Neuronal stem cell (in vitro differentiated cells): ENCODE measurements at regions not wholly inside any gene's neighbourhood (a gene's known extent, or its start where the extent isn't known, plus 50 kb on each side); places are given as distances from the start of the nearest gene placed in this dataset.

ENCODE experiments used
- DNase-seq: peaks from one replicate; pipeline ENCODE4 v3.0.0-alpha.2; 2013; ENCODE audit warnings: low spot score
- H2AFZ ChIP-seq: one replicate; pipeline ENCODE4 v1.6.1; 2013; ENCODE audit warnings: mild to moderate bottlenecking, low read length, inconsistent platforms
- H2AK5ac ChIP-seq: 2 replicates; pipeline ENCODE4 v1.6.1; 2013; ENCODE audit warnings: low read depth, mild to moderate bottlenecking, inconsistent platforms, low read length, moderate library complexity, mixed read lengths
- H2BK120ac ChIP-seq: 2 replicates; pipeline ENCODE4 v1.6.1; 2013; ENCODE audit warnings: low read depth, mild to moderate bottlenecking, inconsistent platforms, low read length, moderate library complexity, mixed read lengths
- H2BK12ac ChIP-seq: one replicate; pipeline ENCODE4 v1.6.1; 2013; ENCODE audit warnings: low read length, inconsistent platforms
- H2BK15ac ChIP-seq: 2 replicates; pipeline ENCODE4 v1.6.1; 2013; ENCODE audit warnings: mild to moderate bottlenecking, low read length, inconsistent platforms, mixed read lengths
- H2BK5ac ChIP-seq: one replicate; pipeline ENCODE4 v1.6.1; 2013; ENCODE audit warnings: inconsistent platforms, mild to moderate bottlenecking, low read length, moderate library complexity
- H3K14ac ChIP-seq: one replicate; pipeline ENCODE4 v1.6.1; 2013; ENCODE audit warnings: low read length, inconsistent platforms
- H3K18ac ChIP-seq: 2 replicates; pipeline ENCODE4 v1.6.1; 2013; ENCODE audit warnings: low read length, inconsistent platforms
- H3K23ac ChIP-seq: 2 replicates; pipeline ENCODE4 v1.6.1; 2013; ENCODE audit warnings: low read depth, mild to moderate bottlenecking, mixed read lengths, low read length, inconsistent platforms; ENCODE audit not compliant: poor library complexity
- H3K27ac ChIP-seq: replicated peaks from 3 replicates; pipeline ENCODE4 v1.5.1; 2013; ENCODE audit warnings: low read length, inconsistent platforms
- H3K27me3 ChIP-seq, 3 experiments: 2 replicates each; pipeline ENCODE4 v1.6.1; 2013; ENCODE audit warnings: low read length in 3 of 3, mild to moderate bottlenecking in 2 of 3, inconsistent platforms in 1 of 3, low read depth in 1 of 3, mixed read lengths in 1 of 3, moderate library complexity in 1 of 3; ENCODE audit not compliant: control insufficient read depth in 3 of 3, insufficient read depth in 3 of 3
- H3K36me3 ChIP-seq, 2 donors: replicated peaks in 1 of 2; 2 replicates each; pipeline ENCODE4 v1.6.1; 2013; ENCODE audit warnings: low read length in 2 of 2; ENCODE audit not compliant: control insufficient read depth in 2 of 2, insufficient read depth in 2 of 2
- H3K4ac ChIP-seq: 2 replicates; pipeline ENCODE4 v1.6.1; 2013; ENCODE audit warnings: inconsistent platforms, mild to moderate bottlenecking, low read length, moderate library complexity
- H3K4me1 ChIP-seq, 2 donors: 1 replicate in 1 of 2; 2 replicates in 1 of 2; pipeline ENCODE4 v1.6.1; 2013; ENCODE audit warnings: low read length in 2 of 2, low read depth in 1 of 2; ENCODE audit not compliant: control insufficient read depth in 2 of 2, insufficient read depth in 1 of 2
- H3K4me2 ChIP-seq: one replicate; pipeline ENCODE4 v1.6.1; 2013; ENCODE audit warnings: mild to moderate bottlenecking, low read length, inconsistent platforms; ENCODE audit not compliant: insufficient read depth, poor library complexity, severe bottlenecking
- H3K4me3 ChIP-seq, 2 donors: 2 replicates each; pipeline ENCODE4 v1.5.1; 2013; ENCODE audit warnings: low read length in 2 of 2, mild to moderate bottlenecking in 2 of 2, inconsistent platforms in 1 of 2, moderate library complexity in 1 of 2
- H3K79me1 ChIP-seq: one replicate; pipeline ENCODE4 v1.6.1; 2013; ENCODE audit warnings: low read depth, mild to moderate bottlenecking, inconsistent platforms, low read length, moderate library complexity
- H3K9ac ChIP-seq: one replicate; pipeline ENCODE4 v1.6.1; 2013; ENCODE audit warnings: mild to moderate bottlenecking, low read depth, low read length, inconsistent platforms; ENCODE audit not compliant: poor library complexity
- H3K9me3 ChIP-seq, 2 donors: replicated peaks in 1 of 2; 2 replicates each; pipeline versions ENCODE3 to v1.6.1; 2013; ENCODE audit warnings: low read length in 2 of 2, mild to moderate bottlenecking in 2 of 2, inconsistent platforms in 1 of 2, low read depth in 1 of 2, mixed read lengths in 1 of 2, moderate library complexity in 1 of 2; ENCODE audit not compliant: control insufficient read depth in 2 of 2, insufficient read depth in 1 of 2
- H4K8ac ChIP-seq: one replicate; pipeline ENCODE4 v1.6.1; 2013; ENCODE audit warnings: low read depth, mild to moderate bottlenecking, inconsistent platforms, low read length, moderate library complexity
- H4K91ac ChIP-seq: one replicate; pipeline ENCODE4 v1.6.1; 2013; ENCODE audit warnings: low read length, low read depth, mild to moderate bottlenecking, inconsistent platforms; ENCODE audit not compliant: poor library complexity
- WGBS, 2 donors: extraction: QIAGEN DNeasy Blood & Tissue Kit; methylation state at CpG; one replicate each; pipeline ENCODE4 v1.1.7; 2013; ENCODE audit warnings: missing lambda C conversion rate in 2 of 2, mixed read lengths in 1 of 2; ENCODE audit not compliant: insufficient read length in 2 of 2, insufficient replicate concordance in 1 of 2; ENCODE audit errors: extremely low coverage in 2 of 2; 5-methylcytosine and 5-hydroxymethylcytosine counted together

DNA sequence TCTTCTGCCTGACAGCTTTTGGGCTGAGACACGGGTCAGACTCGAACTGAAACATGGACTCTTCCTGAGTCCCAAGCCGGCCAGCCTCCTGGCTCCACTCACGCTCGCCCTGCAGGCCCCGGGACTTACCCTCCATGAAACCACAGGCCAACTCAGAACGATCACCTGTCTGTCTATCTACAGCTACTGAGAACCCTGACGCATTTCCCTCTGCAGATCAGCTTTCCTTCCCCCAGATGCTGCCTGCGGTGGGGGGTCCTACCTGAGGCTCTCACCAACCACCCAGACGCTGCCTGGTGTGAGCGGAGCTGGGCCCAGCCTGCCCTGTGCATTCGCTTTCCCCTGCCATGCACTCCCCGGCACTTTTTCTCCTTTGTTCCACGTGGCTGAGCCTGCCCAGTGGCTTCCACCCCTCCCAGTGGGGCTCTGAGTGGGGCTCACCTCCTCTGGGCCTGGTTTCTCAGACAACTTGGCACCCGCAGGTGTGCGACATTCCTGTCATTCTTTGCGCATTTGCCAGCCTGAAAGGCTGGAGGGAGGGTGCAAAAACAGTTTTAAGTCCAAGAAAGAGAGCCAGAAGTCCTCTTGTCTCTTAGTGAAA lies 60.2 kb downstream of the PLXNA1 start:
- no CpG with 5 or more reads among the region's 17 CpGs for WGBS, 2 donors
- no peak overlapping the region for H4K8ac ChIP-seq

GRCh38 chr3:127043731-127044510 lies 61.0 kb downstream of the PLXNA1 start:
- no peaks in the 10 kb centered on the region for H3K36me3 ChIP-seq
- H3K23ac ChIP-seq, result no peak overlapping the region
- peaks cover 2 to 6% of the 10 kb centered on the region in 2 donors for H3K9me3 ChIP-seq
- H2BK12ac ChIP-seq, result peak overlapping the region; percentile 30
- peak overlapping the region; percentile 26 for H4K8ac ChIP-seq
- no peak overlapping the region for H3K4me2 ChIP-seq
- no peak overlapping the region for H2BK5ac ChIP-seq
- peaks cover 0 to 16% of the 10 kb centered on the region in 2 donors for H3K4me1 ChIP-seq
- no peak overlapping the region for H2BK120ac ChIP-seq
- H3K79me1 ChIP-seq, result no peaks in the 10 kb centered on the region
- DNase-seq, result no peak
- H2AFZ ChIP-seq, result no peak overlapping the region
- H3K4me3 ChIP-seq, result no peak overlapping the region
- no peaks in the 10 kb centered on the region for H3K27me3 ChIP-seq
- no peak overlapping the region for H3K9ac ChIP-seq
- WGBS, 2 donors, result no CpG with 5 or more reads among the region's 7 CpGs
- H3K4ac ChIP-seq, result no peak overlapping the region
- no peak overlapping the region for H3K14ac ChIP-seq
- peak overlapping the region; percentile 89 for H3K18ac ChIP-seq
- H3K27ac ChIP-seq, result no peak overlapping the region
- no peak overlapping the region for H4K91ac ChIP-seq
- H2BK15ac ChIP-seq, result no peak overlapping the region
- peak overlapping the region; percentile 76 for H2AK5ac ChIP-seq

More for the DNA sequence above, 60.2 kb downstream of the PLXNA1 start:
- peak overlapping the region; percentile 58 for H2BK120ac ChIP-seq
- H2BK12ac ChIP-seq, result peak overlapping the region; percentile 11
- peaks cover 0 to 16% of the 10 kb centered on the region in 2 donors for H3K4me1 ChIP-seq
- peak overlapping the region; percentile 8 for H2BK15ac ChIP-seq
- H4K91ac ChIP-seq, result no peak overlapping the region
- H3K27ac ChIP-seq, result no peak overlapping the region
- H3K4me3 ChIP-seq, result no peak overlapping the region
- no peak overlapping the region for H3K14ac ChIP-seq
- H3K79me1 ChIP-seq, result no peaks in the 10 kb centered on the region
- H2AFZ ChIP-seq, result no peak overlapping the region
- H3K36me3 ChIP-seq, result no peaks in the 10 kb centered on the region
- no peak overlapping the region for H2BK5ac ChIP-seq
- H3K9me3 ChIP-seq, result peaks cover 2% of the 10 kb centered on the region in 2 donors
- peak overlapping the region; percentile 2 for H2AK5ac ChIP-seq
- H3K27me3 ChIP-seq, result no peaks in the 10 kb centered on the region
- no peak overlapping the region for H3K4ac ChIP-seq
- peak overlapping the region; percentile 23 for H3K18ac ChIP-seq
- DNase-seq, result no peak
- no peak overlapping the region for H3K9ac ChIP-seq
- no peak overlapping the region for H3K4me2 ChIP-seq
- H3K23ac ChIP-seq, result no peak overlapping the region

- WGBS, 2 donors, result no CpG with 5 or more reads among the region's 4 CpGs
- Histone ChIP-seq H3K23ac (no peak overlapping the region), H3K18ac (no peak overlapping the region), H2BK120ac (no peak overlapping the region), H4K8ac (no peak overlapping the region), H3K79me1 (no peaks in the 10 kb centered on the region), H3K4me1 (peaks cover 0 to 16% of the 10 kb centered on the region in 2 donors), H4K91ac (no peak overlapping the region), H2AK5ac (no peak overlapping the region), H3K36me3 (no peaks in the 10 kb centered on the region), H3K4me2 (no peak overlapping the region), H3K4me3 (no peak overlapping the region), H2BK15ac (no peak overlapping the region), H3K9ac (no peak overlapping the region), H2AFZ (no peak overlapping the region), H3K27me3 (no peaks in the 10 kb centered on the region), H2BK5ac (no peak overlapping the region), H2BK12ac (no peak overlapping the region), H3K27ac (no peak overlapping the region), H3K14ac (no peak overlapping the region), H3K9me3 (peaks cover 5 to 10% of the 10 kb centered on the region in 2 donors), H3K4ac (no peak overlapping the region)
- DNase-seq, result no peak
These were observed 62.1 kb downstream of the PLXNA1 start for GRCh38 chr3:127044996-127045395.

DNA sequence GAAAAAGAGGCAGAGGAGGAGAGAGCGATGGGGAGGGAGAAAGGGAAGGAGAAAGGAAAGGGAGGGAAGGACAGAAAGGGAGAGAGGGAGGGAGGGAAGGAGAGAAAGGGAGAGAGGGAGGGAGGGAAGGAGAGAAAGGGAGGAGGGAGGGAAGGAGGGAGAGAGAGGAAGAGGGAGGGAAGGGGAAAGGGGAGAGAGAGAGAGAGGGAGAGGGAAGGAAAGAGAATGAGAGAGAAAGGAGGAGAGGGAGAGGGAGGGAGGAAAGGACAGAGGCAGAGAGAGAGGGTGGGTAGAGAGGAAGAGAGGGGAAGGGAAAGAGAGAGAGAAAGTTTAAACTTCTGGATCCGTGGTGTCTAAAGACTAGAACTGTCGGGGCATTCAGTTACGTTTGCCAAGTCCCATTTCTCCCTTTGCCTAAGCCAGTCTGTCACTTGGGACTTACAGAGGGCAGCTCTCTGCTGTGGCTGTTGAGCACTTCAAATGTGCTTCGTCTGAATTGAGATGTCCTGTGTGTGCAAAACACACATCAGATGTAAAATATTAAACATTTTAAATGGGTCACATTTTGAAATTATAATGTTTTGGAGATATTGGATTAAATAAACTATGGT lies 62.6 kb downstream of the PLXNA1 start:
- no peak overlapping the region for H3K4me2 ChIP-seq
- H3K27ac ChIP-seq, result no peak overlapping the region
- H2BK5ac ChIP-seq, result no peak overlapping the region
- no peak overlapping the region for H3K14ac ChIP-seq
- no peak overlapping the region for H3K4me3 ChIP-seq
- H2BK12ac ChIP-seq, result no peak overlapping the region
- no peak overlapping the region for H2BK15ac ChIP-seq
- H4K91ac ChIP-seq, result no peak overlapping the region
- H4K8ac ChIP-seq, result no peak overlapping the region
- H3K36me3 ChIP-seq, result no peaks in the 10 kb centered on the region
- no peak overlapping the region for H2AK5ac ChIP-seq
- H3K9me3 ChIP-seq, result peaks cover 5 to 11% of the 10 kb centered on the region in 2 donors
- H3K9ac ChIP-seq, result no peak overlapping the region
- no peak overlapping the region for H2AFZ ChIP-seq
- peaks cover 0 to 16% of the 10 kb centered on the region in 2 donors for H3K4me1 ChIP-seq
- H3K27me3 ChIP-seq, result no peaks in the 10 kb centered on the region
- WGBS, 2 donors, result no CpG with 5 or more reads among the region's 5 CpGs
- DNase-seq, result no peak
- no peak overlapping the region for H3K23ac ChIP-seq
- no peaks in the 10 kb centered on the region for H3K79me1 ChIP-seq
- H2BK120ac ChIP-seq, result no peak overlapping the region
- no peak overlapping the region for H3K18ac ChIP-seq
- H3K4ac ChIP-seq, result no peak overlapping the region
